ENCODE measurements at regions not wholly inside any gene's neighbourhood (a gene's known extent, or its start where the extent isn't known, plus 50 kb on each side); places are given as distances from the start of the nearest gene placed in this dataset.
A peak's percentile ranks its signal among the peaks of the same experiment; 100 is the strongest.

DNA sequence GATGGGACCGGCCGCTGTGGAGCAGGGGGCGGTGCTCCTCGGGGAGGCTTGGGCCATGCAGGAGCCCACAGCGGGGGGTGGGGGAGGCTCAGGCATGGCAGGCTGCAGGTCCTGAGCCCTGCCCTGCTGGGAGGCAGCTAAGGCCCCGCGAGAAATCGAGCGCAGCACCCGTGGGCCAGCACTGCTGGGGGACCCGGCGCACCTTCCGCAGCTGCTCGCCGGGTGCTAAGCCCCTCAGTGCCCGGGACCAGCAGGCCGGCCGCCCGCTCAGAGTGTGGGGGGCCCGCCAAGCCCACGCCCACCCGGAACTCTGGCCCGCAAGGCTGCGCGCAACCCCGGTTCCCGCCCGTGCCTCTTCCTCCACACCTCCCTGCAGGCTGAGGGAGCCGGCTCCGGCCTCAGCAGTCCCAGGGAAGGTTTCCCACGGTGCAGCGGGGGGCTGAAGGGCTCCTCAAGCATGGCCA is 131.5 kb downstream of the SNX18 start:
- TF ChIP-seq, protein P1, sequence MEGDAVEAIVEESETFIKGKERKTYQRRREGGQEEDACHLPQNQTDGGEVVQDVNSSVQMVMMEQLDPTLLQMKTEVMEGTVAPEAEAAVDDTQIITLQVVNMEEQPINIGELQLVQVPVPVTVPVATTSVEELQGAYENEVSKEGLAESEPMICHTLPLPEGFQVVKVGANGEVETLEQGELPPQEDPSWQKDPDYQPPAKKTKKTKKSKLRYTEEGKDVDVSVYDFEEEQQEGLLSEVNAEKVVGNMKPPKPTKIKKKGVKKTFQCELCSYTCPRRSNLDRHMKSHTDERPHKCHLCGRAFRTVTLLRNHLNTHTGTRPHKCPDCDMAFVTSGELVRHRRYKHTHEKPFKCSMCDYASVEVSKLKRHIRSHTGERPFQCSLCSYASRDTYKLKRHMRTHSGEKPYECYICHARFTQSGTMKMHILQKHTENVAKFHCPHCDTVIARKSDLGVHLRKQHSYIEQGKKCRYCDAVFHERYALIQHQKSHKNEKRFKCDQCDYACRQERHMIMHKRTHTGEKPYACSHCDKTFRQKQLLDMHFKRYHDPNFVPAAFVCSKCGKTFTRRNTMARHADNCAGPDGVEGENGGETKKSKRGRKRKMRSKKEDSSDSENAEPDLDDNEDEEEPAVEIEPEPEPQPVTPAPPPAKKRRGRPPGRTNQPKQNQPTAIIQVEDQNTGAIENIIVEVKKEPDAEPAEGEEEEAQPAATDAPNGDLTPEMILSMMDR (IDR thresholded peaks at IDR 0.05; ENCODE audit: insufficient read depth, low read length, severe bottlenecking), result no peak
- no peak overlapping the region for H3K4me3 ChIP-seq (ENCODE audit: low read depth, low read length)
- FAIRE-seq, result no peak
- DNase-seq (ENCODE audit: low read depth), result no peak
- no peaks in the 10 kb centered on the region for H3K27me3 ChIP-seq (ENCODE audit: control insufficient read depth, insufficient read depth, low read length)
- H3K36me3 ChIP-seq (ENCODE audit: control insufficient read depth, insufficient read depth, low read length), result no peaks in the 10 kb centered on the region

DNA sequence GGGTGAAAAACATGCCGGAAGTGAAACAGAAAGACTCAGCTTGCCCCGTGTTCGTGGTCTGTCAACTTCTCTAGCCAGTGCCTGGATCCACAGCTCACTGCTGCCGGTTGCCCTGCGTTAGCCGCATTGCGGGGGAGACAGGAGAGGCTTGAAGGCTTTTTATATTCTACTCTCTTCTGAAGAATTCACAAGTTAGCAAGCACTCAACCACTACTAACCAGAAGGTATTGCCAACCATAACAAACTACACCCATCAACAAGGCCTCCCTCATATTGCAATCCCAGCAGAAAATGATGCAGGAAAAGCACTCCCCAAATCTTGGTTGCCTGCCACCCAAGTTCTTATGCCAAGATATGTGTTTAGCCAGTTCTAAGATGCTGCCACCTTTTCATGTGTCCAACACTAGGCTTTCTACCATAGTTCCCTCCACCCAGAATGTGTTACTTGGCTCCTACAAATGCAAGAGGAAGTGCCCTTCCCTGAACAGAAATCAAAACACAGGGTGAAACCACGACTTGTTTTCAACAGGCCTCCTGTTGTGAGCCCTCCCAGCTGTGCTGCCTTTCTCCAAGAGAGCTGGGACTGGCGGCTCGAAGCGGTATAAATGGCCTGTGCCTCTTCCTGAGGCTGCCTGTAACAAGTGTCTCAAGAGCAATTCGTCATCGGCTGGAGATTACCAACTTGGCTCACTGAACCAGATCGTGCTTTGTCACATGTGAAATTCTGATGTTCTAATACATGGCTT is 129.0 kb downstream of the SNX18 start:
- FAIRE-seq, result no peak
- H3K4me3 ChIP-seq (ENCODE audit: low read depth, low read length), result no peak overlapping the region
- TF ChIP-seq, protein P1 (IDR thresholded peaks at IDR 0.05; ENCODE audit: insufficient read depth, low read length, severe bottlenecking), result no peak

DNA sequence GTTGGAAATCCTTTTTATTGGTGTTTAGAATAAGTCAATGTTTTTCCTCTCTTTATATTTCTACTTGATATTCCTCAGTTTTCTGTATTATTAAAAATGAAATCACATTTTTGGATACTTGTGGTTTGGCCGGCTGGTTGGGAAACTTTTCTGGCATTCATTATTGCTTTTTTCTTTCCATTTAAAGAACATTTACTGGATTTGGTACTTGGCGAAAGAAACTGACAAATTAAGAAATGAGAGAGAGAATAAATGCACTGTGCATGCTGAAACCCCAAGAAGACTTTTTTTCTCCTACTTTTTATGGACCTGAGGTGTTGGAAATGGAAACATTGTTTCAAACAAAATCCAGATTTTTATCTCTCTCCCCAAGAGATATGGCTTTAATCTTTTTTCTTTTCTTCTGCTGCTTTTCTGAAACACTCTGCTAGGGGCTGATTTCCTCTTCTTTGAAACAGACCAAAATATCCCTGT is 128.4 kb downstream of the SNX18 start:
- DNase-seq (ENCODE audit: low read depth), result no peak

More for the DNA sequence above, 129.0 kb downstream of the SNX18 start:
- DNase-seq (ENCODE audit: low read depth), result peak; percentile 89
- H3K27me3 ChIP-seq (ENCODE audit: control insufficient read depth, insufficient read depth, low read length), result no peaks in the 10 kb centered on the region
- H3K36me3 ChIP-seq (ENCODE audit: control insufficient read depth, insufficient read depth, low read length), result no peaks in the 10 kb centered on the region

DNA sequence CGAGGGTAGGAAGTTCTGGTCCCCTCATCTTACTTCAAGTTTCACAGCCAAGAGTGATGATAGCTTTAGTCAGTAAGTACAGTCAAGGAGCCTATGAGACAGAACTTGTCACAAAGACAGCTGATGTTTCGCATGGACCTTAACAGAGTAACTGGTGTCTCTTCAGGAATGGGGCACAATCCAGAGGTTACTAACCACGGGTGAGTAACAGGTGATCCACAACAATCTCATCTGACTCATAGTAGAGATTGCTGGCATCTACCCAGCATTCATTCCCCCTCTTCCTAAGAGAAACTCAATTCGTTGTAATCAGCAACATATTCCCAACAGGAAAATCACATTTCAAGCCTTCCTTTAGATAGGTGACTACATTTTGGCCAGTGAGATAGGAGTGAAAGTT is 126.7 kb downstream of the SNX18 start:
- peak; percentile 83 for FAIRE-seq
- peak; percentile 98 for DNase-seq (ENCODE audit: low read depth)
- TF ChIP-seq, protein P1 (IDR thresholded peaks at IDR 0.05; ENCODE audit: insufficient read depth, low read length, severe bottlenecking), result no peak

More for the DNA sequence above, 128.4 kb downstream of the SNX18 start:
- Histone ChIP-seq H3K27me3 (ENCODE audit: control insufficient read depth, insufficient read depth, low read length) (no peaks in the 10 kb centered on the region), H3K4me3 (ENCODE audit: low read depth, low read length) (no peak overlapping the region), H3K36me3 (ENCODE audit: control insufficient read depth, insufficient read depth, low read length) (no peaks in the 10 kb centered on the region)
- no peak for FAIRE-seq
- TF ChIP-seq, protein P1 (IDR thresholded peaks at IDR 0.05; ENCODE audit: insufficient read depth, low read length, severe bottlenecking), result no peak

DNA sequence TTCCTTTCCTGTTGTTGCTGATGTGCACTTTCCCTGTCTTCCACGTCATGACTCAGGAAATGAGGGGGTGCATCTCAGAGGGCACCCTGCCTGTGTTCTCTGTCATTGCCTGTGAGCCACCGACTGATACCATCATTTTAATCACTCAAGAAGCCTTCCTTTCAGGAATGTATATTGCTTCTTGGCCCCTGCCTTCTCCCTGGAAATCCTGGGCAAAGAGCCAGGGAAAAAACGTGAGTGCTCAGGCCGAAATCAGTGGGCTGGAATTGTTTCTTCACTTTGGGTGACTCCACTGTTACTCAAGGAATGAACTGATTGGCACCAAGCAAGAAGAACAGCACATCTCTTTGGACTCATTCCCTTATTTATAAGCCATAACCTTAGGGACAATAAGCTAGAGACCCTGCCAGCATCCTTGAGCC is 126.1 kb downstream of the SNX18 start:
- Histone ChIP-seq H3K4me3 (ENCODE audit: low read depth, low read length) (no peak overlapping the region), H3K36me3 (ENCODE audit: control insufficient read depth, insufficient read depth, low read length) (no peaks in the 10 kb centered on the region), H3K27me3 (ENCODE audit: control insufficient read depth, insufficient read depth, low read length) (no peaks in the 10 kb centered on the region)
- DNase-seq (ENCODE audit: low read depth) (peak; percentile 96), FAIRE-seq (peak; percentile 13)
- TF ChIP-seq, protein P1 (IDR thresholded peaks at IDR 0.05; ENCODE audit: insufficient read depth, low read length, severe bottlenecking), result no peak

More for the DNA sequence above, 126.7 kb downstream of the SNX18 start:
- Histone ChIP-seq H3K36me3 (ENCODE audit: control insufficient read depth, insufficient read depth, low read length) (no peaks in the 10 kb centered on the region), H3K4me3 (ENCODE audit: low read depth, low read length) (no peak overlapping the region), H3K27me3 (ENCODE audit: control insufficient read depth, insufficient read depth, low read length) (no peaks in the 10 kb centered on the region)

All from bronchial epithelial cell (primary cell).